HepG2 (cell line): ENCODE measurements at regions not wholly inside any gene's neighbourhood (a gene's known extent, or its start where the extent isn't known, plus 50 kb on each side); places are given as distances from the start of the nearest gene placed in this dataset.

Experiments
- CBX1 ChIP-seq: IDR thresholded peaks from one replicate; pipeline ENCODE4 v1.6.1; 2016; ENCODE audit warnings: antibody characterized with exemption, low read depth
- CTCF ChIP-seq: sonication (generic); formaldehyde crosslinking; IDR thresholded peaks from 2 replicates; pipeline ENCODE4 v1.5.0; 2020; ENCODE audit warnings: mild to moderate bottlenecking, missing genetic modification reagents, moderate library complexity
- HNRNPLL ChIP-seq: fragments of 200-400 bp; formaldehyde crosslinking; IDR thresholded peaks from 2 replicates; pipeline ENCODE4 v1.6.1; 2017; ENCODE audit warnings: mild to moderate bottlenecking, low read depth, low read length; ENCODE audit not compliant: poor library complexity, severe bottlenecking
- LRRFIP1 ChIP-seq: sonication (generic); formaldehyde crosslinking; conservative IDR thresholded peaks from 2 replicates; pipeline ENCODE4 v1.4.0; 2020; ENCODE audit warnings: missing genetic modification reagents
- MYC ChIP-seq: sonication (generic); formaldehyde crosslinking; IDR thresholded peaks from 2 replicates; pipeline ENCODE4 v1.9.0; 2021; ENCODE audit warnings: missing genetic modification reagents, borderline replicate concordance
- MZF1 ChIP-seq: sonication (generic); formaldehyde crosslinking; IDR thresholded peaks from 2 replicates; pipeline ENCODE4 v1.8.1; 2023; ENCODE audit warnings: mild to moderate bottlenecking, missing genetic modification reagents, borderline replicate concordance
- NR3C1 ChIP-seq: sonication (generic); formaldehyde crosslinking; IDR thresholded peaks from 2 replicates; pipeline ENCODE4 v1.4.0; 2020; ENCODE audit warnings: missing genetic modification reagents
- RELA ChIP-seq: sonication (generic); formaldehyde crosslinking; IDR thresholded peaks from 2 replicates; pipeline ENCODE4 v1.4.0; 2020; ENCODE audit warnings: missing genetic modification reagents
- TCF7L2 ChIP-seq: IDR thresholded peaks from 2 replicates; pipeline ENCODE4 v1.6.1; 2011; ENCODE audit warnings: mild to moderate bottlenecking, low read depth, low read length, moderate library complexity
- ZBTB7A ChIP-seq: sonication (generic); formaldehyde crosslinking; IDR thresholded peaks from 2 replicates; pipeline ENCODE4 v1.8.0; 2022; ENCODE audit warnings: mild to moderate bottlenecking, missing genetic modification reagents
- ZNF138 ChIP-seq: sonication (generic); formaldehyde crosslinking; IDR thresholded peaks from 2 replicates; pipeline ENCODE4 v1.5.0; 2020; ENCODE audit warnings: mild to moderate bottlenecking, low read depth, missing genetic modification reagents
- ZNF513 ChIP-seq: sonication (generic); formaldehyde crosslinking; conservative IDR thresholded peaks from 2 replicates; pipeline ENCODE4 v1.5.0; 2020; ENCODE audit warnings: missing genetic modification reagents
- ZNF574 ChIP-seq: sonication (generic); formaldehyde crosslinking; IDR thresholded peaks from 2 replicates; pipeline ENCODE4 v1.4.0; 2020; ENCODE audit warnings: missing genetic modification reagents
- TF ChIP-seq, protein P1 (sequence below): sonication (generic); formaldehyde crosslinking; IDR thresholded peaks from 2 replicates; pipeline ENCODE4 v1.5.0; 2020; ENCODE audit warnings: missing genetic modification reagents

GRCh38 chr13:68359105-68359504, 1129.0 kb upstream of the PCDH9 start:
- TF ChIP-seq LRRFIP1 (CRISPR knock-in tag) (no peak), CBX1 (no peak), ZNF513 (CRISPR knock-in tag) (no peak), ZNF138 (CRISPR knock-in tag) (no peak), CTCF (CRISPR knock-in tag) (no peak), MYC (CRISPR knock-in tag) (no peak), HNRNPLL (no peak), ZNF574 (CRISPR knock-in tag) (no peak), RELA (CRISPR knock-in tag) (no peak), ZBTB7A (no peak), MZF1 (CRISPR knock-in tag) (no peak), TCF7L2 (no peak), NR3C1 (CRISPR knock-in tag) (no peak)
- TF ChIP-seq, protein P1, sequence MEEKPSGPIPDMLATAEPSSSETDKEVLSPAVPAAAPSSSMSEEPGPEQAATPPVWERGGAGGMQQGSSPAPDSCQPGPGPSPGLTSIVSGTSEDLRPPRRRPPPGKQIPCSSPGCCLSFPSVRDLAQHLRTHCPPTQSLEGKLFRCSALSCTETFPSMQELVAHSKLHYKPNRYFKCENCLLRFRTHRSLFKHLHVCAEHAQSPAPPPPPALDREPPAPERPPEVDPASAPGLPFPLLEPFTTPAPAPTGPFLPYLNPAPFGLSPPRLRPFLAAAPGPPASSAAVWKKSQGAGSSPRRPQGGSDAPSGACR (CRISPR knock-in tag): no peak
